HFF-Myc (cell line): ENCODE measurements at regions not wholly inside any gene's neighbourhood (a gene's known extent, or its start where the extent isn't known, plus 50 kb on each side); places are given as distances from the start of the nearest gene placed in this dataset.
"Not testable (repeated sequence)": the region's sequence is repeated elsewhere in the genome, so short reads cannot be mapped to it uniquely, and the experiment has no call there.

ENCODE experiments used
- DNase-seq: peaks from one replicate; pipeline ENCODE4 v3.0.0-alpha.2; 2011; ENCODE audit warnings: low read depth; ENCODE audit errors: extremely low read depth
- H3K4me3 ChIP-seq: replicated peaks from 2 replicates; pipeline ENCODE4 v1.5.1; 2011; ENCODE audit warnings: low read depth, mild to moderate bottlenecking, control low read depth, low read length
- TF ChIP-seq, protein P1 (sequence below): IDR thresholded peaks from 2 replicates; pipeline ENCODE4 v1.5.1; 2012; ENCODE audit warnings: mild to moderate bottlenecking, low read depth, low read length, control low read depth; ENCODE audit errors: missing control alignments

DNA sequence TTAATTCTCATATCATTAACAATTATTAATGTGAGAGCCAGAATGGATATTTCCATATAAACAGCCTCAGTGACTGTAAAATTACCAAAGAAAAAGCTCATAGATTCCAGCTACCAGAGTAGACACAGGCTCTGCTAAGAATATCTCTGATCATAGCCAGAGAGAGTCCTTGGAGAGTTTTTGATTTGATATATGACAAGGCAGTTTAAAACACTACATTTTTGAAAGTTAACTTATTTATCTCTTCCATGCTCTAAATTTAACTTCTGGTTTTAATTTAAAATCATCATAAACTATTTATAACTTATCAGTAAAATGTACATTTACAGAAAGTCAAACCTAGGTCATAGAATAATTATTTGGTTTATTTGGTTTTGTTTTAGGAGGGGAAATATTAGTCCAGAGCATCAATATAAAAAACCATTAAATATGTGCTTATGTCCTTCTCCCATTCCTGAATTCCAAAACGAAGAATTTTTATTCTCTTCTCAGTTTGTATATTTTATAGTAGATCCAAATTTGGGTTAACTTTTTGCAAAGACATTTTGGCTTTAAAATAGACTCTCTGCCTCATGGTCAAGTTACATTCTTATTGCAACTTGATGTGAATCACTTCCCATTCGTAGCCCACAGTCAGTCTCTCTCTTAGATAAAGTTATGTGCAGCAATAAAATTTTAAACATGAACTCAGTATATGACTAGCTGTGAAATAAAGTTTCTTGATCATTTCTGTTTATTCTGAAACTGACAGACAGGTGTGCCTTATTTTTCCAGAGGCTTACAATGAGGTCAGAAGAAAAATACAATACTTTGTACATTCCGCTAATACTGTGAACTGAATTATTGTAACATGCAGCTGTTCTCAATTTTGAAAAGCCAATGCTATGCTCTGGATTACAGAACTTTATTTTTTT is 267.1 kb downstream of the PAPSS1 start:
- TF ChIP-seq, protein P1, sequence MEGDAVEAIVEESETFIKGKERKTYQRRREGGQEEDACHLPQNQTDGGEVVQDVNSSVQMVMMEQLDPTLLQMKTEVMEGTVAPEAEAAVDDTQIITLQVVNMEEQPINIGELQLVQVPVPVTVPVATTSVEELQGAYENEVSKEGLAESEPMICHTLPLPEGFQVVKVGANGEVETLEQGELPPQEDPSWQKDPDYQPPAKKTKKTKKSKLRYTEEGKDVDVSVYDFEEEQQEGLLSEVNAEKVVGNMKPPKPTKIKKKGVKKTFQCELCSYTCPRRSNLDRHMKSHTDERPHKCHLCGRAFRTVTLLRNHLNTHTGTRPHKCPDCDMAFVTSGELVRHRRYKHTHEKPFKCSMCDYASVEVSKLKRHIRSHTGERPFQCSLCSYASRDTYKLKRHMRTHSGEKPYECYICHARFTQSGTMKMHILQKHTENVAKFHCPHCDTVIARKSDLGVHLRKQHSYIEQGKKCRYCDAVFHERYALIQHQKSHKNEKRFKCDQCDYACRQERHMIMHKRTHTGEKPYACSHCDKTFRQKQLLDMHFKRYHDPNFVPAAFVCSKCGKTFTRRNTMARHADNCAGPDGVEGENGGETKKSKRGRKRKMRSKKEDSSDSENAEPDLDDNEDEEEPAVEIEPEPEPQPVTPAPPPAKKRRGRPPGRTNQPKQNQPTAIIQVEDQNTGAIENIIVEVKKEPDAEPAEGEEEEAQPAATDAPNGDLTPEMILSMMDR: no peak
- no peak overlapping the region for H3K4me3 ChIP-seq
- no peak for DNase-seq

DNA sequence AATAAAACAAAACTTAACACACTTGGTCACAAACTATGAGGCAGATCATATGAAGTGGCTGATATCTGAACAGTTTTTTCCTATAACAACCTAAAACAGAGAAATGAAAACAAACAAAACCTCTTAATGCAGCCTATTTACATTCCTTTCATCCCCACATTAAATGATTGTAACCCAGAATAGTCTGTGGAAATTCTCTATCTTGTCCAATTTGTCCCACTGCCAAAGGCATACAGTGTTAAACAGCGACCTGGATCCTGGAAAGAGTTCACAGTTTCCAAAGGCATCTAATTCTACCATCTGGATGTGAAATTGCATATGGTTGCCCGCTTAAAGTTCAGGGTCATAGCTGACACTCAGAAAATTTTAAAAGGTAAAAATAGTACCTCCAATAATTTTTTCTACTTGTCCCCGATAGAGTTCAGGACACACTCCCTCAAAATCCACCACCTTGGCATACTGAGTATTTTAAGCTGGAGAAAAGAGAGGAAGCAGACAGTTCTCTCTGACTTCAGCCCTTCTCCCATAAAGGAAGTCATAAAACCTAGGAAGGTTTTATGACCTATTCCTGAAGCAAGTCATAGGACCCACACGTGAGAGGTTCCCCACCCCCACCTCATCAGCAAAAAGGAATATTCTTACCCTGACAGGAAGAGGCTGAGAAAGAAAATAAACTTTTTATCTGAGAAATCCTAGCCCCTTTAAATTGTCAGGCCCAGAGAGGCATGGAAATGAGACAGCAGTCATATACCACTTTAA is 270.2 kb downstream of the PAPSS1 start:
- no peak for DNase-seq
- TF ChIP-seq, protein P1: no peak

GRCh38 chr4:107442538-107443111 is 277.4 kb downstream of the PAPSS1 start:
- TF ChIP-seq, protein P1: no peak

More for the DNA sequence above, 270.2 kb downstream of the PAPSS1 start:
- H3K4me3 ChIP-seq: no peak overlapping the region

GRCh38 chr4:107439401-107439800 is 280.6 kb downstream of the PAPSS1 start:
- no peak overlapping the region for H3K4me3 ChIP-seq
- TF ChIP-seq, protein P1: no peak
- DNase-seq: no peak

More at GRCh38 chr4:107442538-107443111, 277.4 kb downstream of the PAPSS1 start:
- H3K4me3 ChIP-seq: no peak overlapping the region
- DNase-seq: no peak

DNA sequence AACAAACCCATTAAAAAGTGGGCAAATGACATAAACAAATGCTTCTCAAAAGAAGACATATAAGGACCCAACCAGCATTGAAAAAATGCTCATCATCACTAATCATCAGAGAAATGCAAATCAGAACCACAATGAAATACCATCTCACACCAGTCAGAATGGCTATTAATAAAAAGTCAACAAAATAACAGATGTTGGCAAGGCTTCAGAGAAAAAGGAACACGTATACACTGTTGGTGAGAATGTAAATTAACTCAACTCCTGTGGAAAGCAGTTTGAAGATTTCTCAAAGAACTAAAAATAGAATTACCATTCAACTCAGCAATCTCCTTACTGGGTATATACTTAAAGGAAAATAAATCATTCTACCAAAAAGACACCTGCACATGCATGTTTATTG is 283.6 kb downstream of the PAPSS1 start:
- DNase-seq, H3K4me3 ChIP-seq: not testable (repeated sequence)

- DNase-seq: no peak
- H3K4me3 ChIP-seq: no peak overlapping the region
- TF ChIP-seq, protein P1: no peak
These were observed 287.6 kb downstream of the PAPSS1 start for GRCh38 chr4:107432451-107432850.
